Suprapubic skin (tissue), 4 donors: ENCODE measurements at regions not wholly inside any gene's neighbourhood (a gene's known extent, or its start where the extent isn't known, plus 50 kb on each side); places are given as distances from the start of the nearest gene placed in this dataset.

Experiments
- DNase-seq, 2 donors: peaks; one replicate each; pipeline ENCODE4 v3.0.0-alpha.2; 2019; ENCODE audit warnings: low spot score in 2 of 2
- H3K27ac ChIP-seq: fragments of 200-600 bp; sonication (generic); one replicate; pipeline ENCODE4 v1.5.1; 2019
- H3K27me3 ChIP-seq: fragments of 200-600 bp; sonication (generic); one replicate; pipeline ENCODE4 v1.5.1; 2019
- H3K36me3 ChIP-seq: fragments of 200-600 bp; sonication (generic); one replicate; pipeline ENCODE4 v1.5.1; 2019
- H3K4me1 ChIP-seq: fragments of 200-600 bp; sonication (generic); one replicate; pipeline ENCODE4 v1.5.1; 2019
- H3K4me3 ChIP-seq: fragments of 200-600 bp; sonication (generic); one replicate; pipeline ENCODE4 v1.5.1; 2019; ENCODE audit warnings: mild to moderate bottlenecking
- H3K9me3 ChIP-seq: fragments of 200-600 bp; sonication (generic); one replicate; pipeline ENCODE4 v1.5.1; 2019
- CTCF ChIP-seq, 2 donors: fragments of 200-600 bp in 1 of 2; fragments of 450-650 bp in 1 of 2; sonication (generic) in 1 of 2; IDR thresholded peaks; one replicate each; pipeline ENCODE4 v1.5.1; 2016 to 2019; ENCODE audit warnings: antibody characterized with exemption in 2 of 2, mild to moderate bottlenecking in 1 of 2, moderate library complexity in 1 of 2
- EP300 ChIP-seq: sonication (generic); formaldehyde crosslinking; IDR thresholded peaks from one replicate; pipeline ENCODE4 v1.6.1; 2017; ENCODE audit warnings: antibody characterized with exemption
- POLR2A ChIP-seq, 2 donors: fragments of 450-650 bp; IDR thresholded peaks; one replicate each; pipeline ENCODE4 v1.6.1; 2017; ENCODE audit warnings: antibody characterized with exemption in 2 of 2, mild to moderate bottlenecking in 2 of 2, moderate library complexity in 2 of 2
- POLR2AphosphoS5 ChIP-seq, 3 donors: sonication (generic); formaldehyde crosslinking; IDR thresholded peaks; one replicate each; pipeline ENCODE4 v1.6.1; 2017; ENCODE audit warnings: antibody characterized with exemption in 3 of 3
- WGBS: methylation state at CpG from one replicate; pipeline ENCODE4 v1.1.5; 2018; 5-methylcytosine and 5-hydroxymethylcytosine counted together

GRCh38 chr12:14191612-14192011 lies 173.9 kb upstream of the ATF7IP start:
- 86% methylated on average over 4 of the region's 4 CpGs for WGBS
- H3K27me3 ChIP-seq, result no peaks in the 10 kb centered on the region
- no peaks in the 10 kb centered on the region for H3K36me3 ChIP-seq
- H3K4me3 ChIP-seq, result no peak overlapping the region
- no peak for DNase-seq
- no peaks in the 10 kb centered on the region for H3K4me1 ChIP-seq
- no peaks in the 10 kb centered on the region for H3K9me3 ChIP-seq
- H3K27ac ChIP-seq, result no peak overlapping the region
- TF ChIP-seq CTCF (IDR thresholded peaks at IDR 0.05), result no peak
- TF ChIP-seq POLR2AphosphoS5 (IDR thresholded peaks at IDR 0.05), result no peak
- TF ChIP-seq POLR2A (IDR thresholded peaks at IDR 0.05), result no peak
- TF ChIP-seq EP300, result no peak

DNA sequence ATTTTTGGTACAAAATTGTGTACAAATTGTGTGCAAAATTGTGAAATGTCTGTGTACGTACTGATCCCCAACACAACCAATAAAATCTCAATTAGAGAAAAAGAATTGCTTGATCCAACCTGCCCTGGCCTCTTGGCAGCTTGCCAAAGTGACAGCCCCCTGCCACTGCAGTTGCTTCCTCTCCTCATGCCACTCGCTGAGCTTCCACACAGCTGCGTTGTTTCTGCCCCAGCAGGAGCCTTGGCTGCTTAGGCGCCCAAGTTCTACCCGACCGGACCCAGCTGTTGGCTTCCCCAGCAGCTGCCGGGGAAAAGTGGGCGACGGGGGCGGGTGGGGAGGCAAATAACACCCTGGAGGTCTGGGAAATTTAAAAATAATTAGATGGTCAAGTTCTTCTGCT lies 171.8 kb upstream of the ATF7IP start:
- WGBS, result 52% methylated on average over 10 of the region's 10 CpGs
- Histone ChIP-seq H3K4me3 (no peak overlapping the region), H3K36me3 (no peaks in the 10 kb centered on the region), H3K4me1 (no peaks in the 10 kb centered on the region), H3K27me3 (no peaks in the 10 kb centered on the region), H3K27ac (no peak overlapping the region), H3K9me3 (no peaks in the 10 kb centered on the region)
- TF ChIP-seq CTCF (IDR thresholded peaks at IDR 0.05), result no peak
- TF ChIP-seq EP300, result no peak
- no peak for TF ChIP-seq POLR2A (IDR thresholded peaks at IDR 0.05)
- TF ChIP-seq POLR2AphosphoS5 (IDR thresholded peaks at IDR 0.05), result no peak
- no peak for DNase-seq

DNA sequence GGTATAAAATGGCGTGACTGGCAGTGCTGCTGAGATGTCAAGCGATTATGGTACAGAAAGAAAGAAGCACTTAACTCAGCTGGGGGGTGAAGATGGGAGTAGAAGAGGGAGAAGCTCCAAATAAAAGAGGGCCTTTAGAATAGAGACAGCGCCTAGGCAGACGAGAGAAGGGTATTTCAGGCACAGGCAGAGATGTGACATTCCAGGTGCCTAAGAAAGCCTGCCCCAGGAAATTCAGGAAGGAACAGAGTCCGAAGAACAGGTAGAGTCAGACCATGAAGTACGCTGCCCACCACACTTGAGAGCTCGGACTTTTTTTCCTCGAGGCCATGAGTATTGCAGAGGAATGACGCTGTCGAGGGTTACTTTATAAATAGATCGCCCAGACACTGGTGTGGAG lies 170.9 kb upstream of the ATF7IP start:
- no peak for DNase-seq
- H3K4me3 ChIP-seq, result no peak overlapping the region
- no peaks in the 10 kb centered on the region for H3K9me3 ChIP-seq
- no peaks in the 10 kb centered on the region for H3K27me3 ChIP-seq
- H3K36me3 ChIP-seq, result no peaks in the 10 kb centered on the region
- no peak overlapping the region for H3K27ac ChIP-seq
- 82% methylated on average over 11 of the region's 11 CpGs for WGBS
- H3K4me1 ChIP-seq, result no peaks in the 10 kb centered on the region
- no peak for TF ChIP-seq CTCF (IDR thresholded peaks at IDR 0.05)
- no peak for TF ChIP-seq EP300
- TF ChIP-seq POLR2A (IDR thresholded peaks at IDR 0.05), result no peak
- no peak for TF ChIP-seq POLR2AphosphoS5 (IDR thresholded peaks at IDR 0.05)

GRCh38 chr12:14199455-14200198 lies 165.9 kb upstream of the ATF7IP start:
- Histone ChIP-seq H3K4me1 (no peaks in the 10 kb centered on the region), H3K4me3 (no peak overlapping the region), H3K9me3 (no peaks in the 10 kb centered on the region), H3K27ac (no peak overlapping the region), H3K36me3 (no peaks in the 10 kb centered on the region), H3K27me3 (no peaks in the 10 kb centered on the region)
- DNase-seq, result no peak
- no peak for TF ChIP-seq POLR2A (IDR thresholded peaks at IDR 0.05)
- TF ChIP-seq EP300, result no peak
- TF ChIP-seq POLR2AphosphoS5 (IDR thresholded peaks at IDR 0.05), result no peak
- no peak for TF ChIP-seq CTCF (IDR thresholded peaks at IDR 0.05)
- WGBS, result 85% methylated on average over 4 of the region's 4 CpGs

GRCh38 chr12:14200598-14200997 lies 164.9 kb upstream of the ATF7IP start:
- DNase-seq, result no peak
- Histone ChIP-seq H3K9me3 (no peaks in the 10 kb centered on the region), H3K27me3 (no peaks in the 10 kb centered on the region), H3K36me3 (no peaks in the 10 kb centered on the region), H3K27ac (no peak overlapping the region), H3K4me3 (no peak overlapping the region), H3K4me1 (peaks cover 3% of the 10 kb centered on the region)
- WGBS, result 92% methylated on average over 2 of the region's 2 CpGs
- TF ChIP-seq CTCF (IDR thresholded peaks at IDR 0.05), result no peak
- TF ChIP-seq POLR2A (IDR thresholded peaks at IDR 0.05), result no peak
- no peak for TF ChIP-seq POLR2AphosphoS5 (IDR thresholded peaks at IDR 0.05)
- TF ChIP-seq EP300, result no peak
